Large intestine (tissue), 3 donors: ENCODE measurements at regions not wholly inside any gene's neighbourhood (a gene's known extent, or its start where the extent isn't known, plus 50 kb on each side); places are given as distances from the start of the nearest gene placed in this dataset.
"Not testable (repeated sequence)": the region's sequence is repeated elsewhere in the genome, so short reads cannot be mapped to it uniquely, and the experiment has no call there.

Source experiments
- DNase-seq, 2 donors: peaks; one replicate each; pipeline versions ENCODE4 v3.0.0 to v3.0.0-alpha.2; 2013
- H3K27ac ChIP-seq: one replicate; pipeline ENCODE4 v1.5.1; 2013; ENCODE audit warnings: low read length
- H3K27me3 ChIP-seq: 2 replicates; pipeline ENCODE4 v1.6.1; 2013; ENCODE audit warnings: low read length; ENCODE audit not compliant: control insufficient read depth, insufficient read depth
- H3K36me3 ChIP-seq: 2 replicates; pipeline ENCODE4 v1.6.1; 2013; ENCODE audit warnings: low read length; ENCODE audit not compliant: control insufficient read depth, insufficient read depth
- H3K4me1 ChIP-seq: one replicate; pipeline ENCODE4 v1.6.1; 2013; ENCODE audit warnings: low read length; ENCODE audit not compliant: control insufficient read depth, insufficient read depth
- H3K4me3 ChIP-seq: one replicate; pipeline ENCODE4 v1.5.1; 2013; ENCODE audit warnings: low read length
- H3K9me3 ChIP-seq: one replicate; pipeline ENCODE4 v1.6.1; 2013; ENCODE audit warnings: mild to moderate bottlenecking, low read depth, low read length, moderate library complexity; ENCODE audit not compliant: control insufficient read depth
- WGBS: methylation state at CpG from one replicate; pipeline ENCODE4 v1.1.5; 2013; ENCODE audit warnings: low lambda C conversion rate; ENCODE audit not compliant: insufficient coverage; 5-methylcytosine and 5-hydroxymethylcytosine counted together

GRCh38 chr16:22652463-22652845 is 141.8 kb downstream of the NPIPB5 start:
- WGBS, result 100% methylated on average over 1 of the region's 2 CpGs
- no peak for DNase-seq
- peaks cover 13% of the 10 kb centered on the region for H3K27me3 ChIP-seq

GRCh38 chr16:22653876-22654275 is 143.2 kb downstream of the NPIPB5 start:
- no peaks in the 10 kb centered on the region for H3K9me3 ChIP-seq
- H3K27ac ChIP-seq, result no peak overlapping the region
- H3K4me3 ChIP-seq, result no peak overlapping the region
- peaks cover 5% of the 10 kb centered on the region for H3K27me3 ChIP-seq
- no peak for DNase-seq
- no peaks in the 10 kb centered on the region for H3K36me3 ChIP-seq
- no CpG with 5 or more reads among the region's 6 CpGs for WGBS
- H3K4me1 ChIP-seq, result no peaks in the 10 kb centered on the region

More at GRCh38 chr16:22652463-22652845, 141.8 kb downstream of the NPIPB5 start:
- Histone ChIP-seq H3K9me3 (no peaks in the 10 kb centered on the region), H3K4me3 (no peak overlapping the region), H3K36me3 (no peaks in the 10 kb centered on the region), H3K4me1 (no peaks in the 10 kb centered on the region), H3K27ac (no peak overlapping the region)

- not testable (repeated sequence) for H3K27ac ChIP-seq, DNase-seq
- 87% methylated on average over 3 of the region's 9 CpGs for WGBS
Observed at GRCh38 chr16:22656573-22656972, 145.9 kb downstream of the NPIPB5 start.

GRCh38 chr16:22659933-22660332 is 149.2 kb downstream of the NPIPB5 start:
- Histone ChIP-seq H3K27me3 (peaks cover 16% of the 10 kb centered on the region), H3K9me3 (no peaks in the 10 kb centered on the region), H3K4me3 (no peak overlapping the region), H3K4me1 (no peaks in the 10 kb centered on the region), H3K36me3 (no peaks in the 10 kb centered on the region), H3K27ac (no peak overlapping the region)
- no peak for DNase-seq
- 20% methylated on average over 1 of the region's 4 CpGs for WGBS

More at GRCh38 chr16:22656573-22656972, 145.9 kb downstream of the NPIPB5 start:
- H3K9me3 ChIP-seq, H3K4me1 ChIP-seq, H3K4me3 ChIP-seq, H3K27me3 ChIP-seq, H3K36me3 ChIP-seq: not testable (repeated sequence)

- WGBS, result 72% methylated on average over 2 of the region's 5 CpGs
- Histone ChIP-seq H3K9me3 (no peaks in the 10 kb centered on the region), H3K4me3 (no peak overlapping the region), H3K27me3 (peaks cover 20% of the 10 kb centered on the region), H3K27ac (no peak overlapping the region), H3K36me3 (no peaks in the 10 kb centered on the region), H3K4me1 (no peaks in the 10 kb centered on the region)
- no peak for DNase-seq
Observed at GRCh38 chr16:22660441-22661160, 149.9 kb downstream of the NPIPB5 start.

GRCh38 chr16:22661161-22661647 is 150.5 kb downstream of the NPIPB5 start:
- WGBS, result 100% methylated on average over 1 of the region's 7 CpGs
- no peak overlapping the region for H3K4me3 ChIP-seq
- DNase-seq, result no peak
- peaks cover 22% of the 10 kb centered on the region for H3K27me3 ChIP-seq
- H3K4me1 ChIP-seq, result no peaks in the 10 kb centered on the region
- H3K27ac ChIP-seq, result no peak overlapping the region
- H3K9me3 ChIP-seq, result no peaks in the 10 kb centered on the region
- no peaks in the 10 kb centered on the region for H3K36me3 ChIP-seq

GRCh38 chr16:22662958-22663357 is 151.0 kb upstream of the HS3ST2 start:
- H3K4me3 ChIP-seq, H3K27ac ChIP-seq, H3K9me3 ChIP-seq, DNase-seq, H3K36me3 ChIP-seq, H3K4me1 ChIP-seq: not testable (repeated sequence)
- peaks cover 22% of the 10 kb centered on the region for H3K27me3 ChIP-seq
- 86% methylated on average over 1 of the region's 1 CpG for WGBS

GRCh38 chr16:22663389-22664064 is 150.4 kb upstream of the HS3ST2 start:
- no peak overlapping the region for H3K27ac ChIP-seq
- no peaks in the 10 kb centered on the region for H3K9me3 ChIP-seq
- WGBS, result 80% methylated on average over 2 of the region's 6 CpGs
- H3K36me3 ChIP-seq, result no peaks in the 10 kb centered on the region
- no peak for DNase-seq
- no peaks in the 10 kb centered on the region for H3K4me1 ChIP-seq
- H3K27me3 ChIP-seq, result peaks cover 22% of the 10 kb centered on the region
- no peak overlapping the region for H3K4me3 ChIP-seq

- no peak overlapping the region for H3K27ac ChIP-seq
Observed at GRCh38 chr16:22664132-22664531, 149.8 kb upstream of the HS3ST2 start.

GRCh38 chr16:22664561-22664997 is 149.4 kb upstream of the HS3ST2 start:
- Histone ChIP-seq H3K36me3 (no peaks in the 10 kb centered on the region), H3K4me1 (no peaks in the 10 kb centered on the region), H3K9me3 (no peaks in the 10 kb centered on the region), H3K27ac (no peak overlapping the region), H3K27me3 (peaks cover 22% of the 10 kb centered on the region), H3K4me3 (no peak overlapping the region)
- no peak for DNase-seq
- WGBS, result 73% methylated on average over 6 of the region's 7 CpGs

More at GRCh38 chr16:22664132-22664531, 149.8 kb upstream of the HS3ST2 start:
- H3K4me3 ChIP-seq, result no peak overlapping the region
- H3K9me3 ChIP-seq, result no peaks in the 10 kb centered on the region
- no peaks in the 10 kb centered on the region for H3K36me3 ChIP-seq
- H3K4me1 ChIP-seq, result no peaks in the 10 kb centered on the region
- peaks cover 22% of the 10 kb centered on the region for H3K27me3 ChIP-seq
- DNase-seq, result no peak
- no CpG with 5 or more reads among the region's 4 CpGs for WGBS
